Daoy (cell line): ENCODE measurements at regions not wholly inside any gene's neighbourhood (a gene's known extent, or its start where the extent isn't known, plus 50 kb on each side); places are given as distances from the start of the nearest gene placed in this dataset.
"Not testable (repeated sequence)": the region's sequence is repeated elsewhere in the genome, so short reads cannot be mapped to it uniquely, and the experiment has no call there.

Experiments used
- DNase-seq: peaks from one replicate; pipeline ENCODE4 v3.0.0-alpha.2; 2015; ENCODE audit warnings: low read depth

- DNase-seq: no peak
Measured at GRCh38 chr1:102529446-102529845, 532.7 kb upstream of the OLFM3 start.

- DNase-seq: no peak
Measured at GRCh38 chr1:102500758-102501157, 504.0 kb upstream of the OLFM3 start.

GRCh38 chr1:102498929-102499328 is 502.2 kb upstream of the OLFM3 start:
- no peak for DNase-seq

GRCh38 chr1:102497810-102498209 is 501.1 kb upstream of the OLFM3 start:
- not testable (repeated sequence) for DNase-seq

- no peak for DNase-seq
Measured at GRCh38 chr1:102472520-102472919, 475.8 kb upstream of the OLFM3 start.

- no peak for DNase-seq
Measured at GRCh38 chr1:102470767-102471166, 474.0 kb upstream of the OLFM3 start.

GRCh38 chr1:102466487-102466886 is 469.8 kb upstream of the OLFM3 start:
- no peak for DNase-seq

GRCh38 chr1:102463328-102463727 is 466.6 kb upstream of the OLFM3 start:
- no peak for DNase-seq

- DNase-seq: not testable (repeated sequence)
Measured at GRCh38 chr1:102442317-102442716, 445.6 kb upstream of the OLFM3 start.

- no peak for DNase-seq
Measured at GRCh38 chr1:102435483-102435882, 438.8 kb upstream of the OLFM3 start.

GRCh38 chr1:102434421-102434820 is 437.7 kb upstream of the OLFM3 start:
- DNase-seq: peak; percentile 6

GRCh38 chr1:102431253-102431652 is 434.5 kb upstream of the OLFM3 start:
- no peak for DNase-seq

- DNase-seq: no peak
Measured at GRCh38 chr1:102420034-102420433, 423.3 kb upstream of the OLFM3 start.
